Keratinocyte (primary cell): ENCODE measurements at regions not wholly inside any gene's neighbourhood (a gene's known extent, or its start where the extent isn't known, plus 50 kb on each side); places are given as distances from the start of the nearest gene placed in this dataset.

Source experiments
- CTCF ChIP-seq, 3 experiments: IDR thresholded peaks in 1 of 3; conservative IDR thresholded peaks in 1 of 3; optimal IDR thresholded peaks in 1 of 3; 2 replicates in 2 of 3; 3 replicates in 1 of 3; pipeline versions ENCODE3 to v1.5.1; 2011; ENCODE audit warnings: low read length in 3 of 3, mild to moderate bottlenecking in 3 of 3, moderate library complexity in 2 of 3, control low read depth in 1 of 3, inconsistent platforms in 1 of 3; ENCODE audit not compliant: insufficient read depth in 2 of 3; ENCODE audit errors: extremely low read depth in 1 of 3
- EZH2 ChIP-seq: IDR thresholded peaks from one replicate; pipeline ENCODE4 v1.6.1; 2012; ENCODE audit warnings: inconsistent platforms, mild to moderate bottlenecking, low read length, moderate library complexity

- no peak for TF ChIP-seq CTCF (optimal IDR thresholded peaks at IDR 0.05 in 1 of 3, IDR thresholded peaks at IDR 0.05 in 1 of 3, conservative IDR thresholded peaks at IDR 0.05 in 1 of 3; ENCODE audit: extremely low read depth in 1 of 3, insufficient read depth in 2 of 3, low read length in 3 of 3)
- no peak for TF ChIP-seq EZH2
Measured at GRCh38 chr13:108083056-108083455, 132.3 kb downstream of the LIG4 start.
